Upper lobe of right lung (tissue), 1 donor: ENCODE measurements at regions not wholly inside any gene's neighbourhood (a gene's known extent, or its start where the extent isn't known, plus 50 kb on each side); places are given as distances from the start of the nearest gene placed in this dataset.

ENCODE experiments used
- ATAC-seq: fragments of 200-7000 bp; cut with Tn5 transposase; one replicate; pipeline ENCODE4 v1.9.1; 2020; ENCODE audit warnings: mild to moderate bottlenecking, moderate library complexity
- DNase-seq: peaks from one replicate; pipeline ENCODE4 v3.0.0-alpha.2; 2020
- H3K27ac ChIP-seq: fragments of 200-600 bp; one replicate; pipeline ENCODE4 v1.8.0; 2022
- H3K27me3 ChIP-seq: fragments of 200-600 bp; one replicate; pipeline ENCODE4 v1.8.0; 2022; ENCODE audit warnings: mild to moderate bottlenecking
- H3K36me3 ChIP-seq: fragments of 200-600 bp; one replicate; pipeline ENCODE4 v1.8.0; 2022
- H3K4me1 ChIP-seq: fragments of 200-600 bp; one replicate; pipeline ENCODE4 v1.8.0; 2022
- H3K4me3 ChIP-seq: fragments of 200-600 bp; one replicate; pipeline ENCODE4 v1.8.0; 2022; ENCODE audit warnings: mild to moderate bottlenecking
- H3K9me3 ChIP-seq: fragments of 200-600 bp; one replicate; pipeline ENCODE4 v1.8.0; 2022
- CTCF ChIP-seq: fragments of 200-600 bp; IDR thresholded peaks from one replicate; pipeline ENCODE4 v1.8.0; 2022; ENCODE audit warnings: antibody characterized with exemption
- intact Hi-C: fragments of 100-400 bp; cut with DNase I; formaldehyde crosslinking; loops from one replicate; pipeline ENCODE4 v1.11.0; 2022
- donor health status: DM: no; HTN: yes; CAD: no; lungs with severe emphysema.

GRCh38 chr4:154928640-154929257 is 147.7 kb downstream of the RBM46 start:
- DNase-seq (no peak), ATAC-seq (no peak)
- Histone ChIP-seq H3K4me3 (no peak overlapping the region), H3K9me3 (peaks cover 5% of the 10 kb centered on the region), H3K27me3 (no peaks in the 10 kb centered on the region), H3K4me1 (no peaks in the 10 kb centered on the region), H3K36me3 (no peaks in the 10 kb centered on the region), H3K27ac (no peak overlapping the region)
- TF ChIP-seq CTCF = peak; percentile 11
- intact Hi-C loops = no loop called here

- ATAC-seq (no peak), DNase-seq (no peak)
- intact Hi-C loops = no loop called here
- Histone ChIP-seq H3K27me3 (no peaks in the 10 kb centered on the region), H3K36me3 (no peaks in the 10 kb centered on the region), H3K4me3 (no peak overlapping the region), H3K4me1 (no peaks in the 10 kb centered on the region), H3K9me3 (peaks cover 5% of the 10 kb centered on the region), H3K27ac (no peak overlapping the region)
- no peak for TF ChIP-seq CTCF
These were observed 155.8 kb downstream of the RBM46 start for GRCh38 chr4:154936873-154937272.

GRCh38 chr4:154939851-154940250 is 158.8 kb downstream of the RBM46 start:
- DNase-seq = no peak

GRCh38 chr4:154942176-154942575 is 161.1 kb downstream of the RBM46 start:
- TF ChIP-seq CTCF = no peak
- ATAC-seq (no peak), DNase-seq (no peak)
- no peaks in the 10 kb centered on the region for H3K27me3 ChIP-seq
- H3K27ac ChIP-seq = no peak overlapping the region
- no peaks in the 10 kb centered on the region for H3K9me3 ChIP-seq
- H3K4me1 ChIP-seq = no peaks in the 10 kb centered on the region
- intact Hi-C loops = no loop called here
- no peak overlapping the region for H3K4me3 ChIP-seq
- no peaks in the 10 kb centered on the region for H3K36me3 ChIP-seq

More at GRCh38 chr4:154939851-154940250, 158.8 kb downstream of the RBM46 start:
- Histone ChIP-seq H3K4me1 (no peaks in the 10 kb centered on the region), H3K9me3 (no peaks in the 10 kb centered on the region), H3K4me3 (no peak overlapping the region), H3K27ac (no peak overlapping the region), H3K27me3 (no peaks in the 10 kb centered on the region), H3K36me3 (no peaks in the 10 kb centered on the region)
- no peak for TF ChIP-seq CTCF
- intact Hi-C loops = no loop called here
- ATAC-seq = no peak

GRCh38 chr4:154944996-154945395 is 163.9 kb downstream of the RBM46 start:
- intact Hi-C loops = no loop called here
- H3K27me3 ChIP-seq = no peaks in the 10 kb centered on the region
- H3K27ac ChIP-seq = no peak overlapping the region
- no peaks in the 10 kb centered on the region for H3K9me3 ChIP-seq
- no peak for TF ChIP-seq CTCF
- no peak overlapping the region for H3K4me3 ChIP-seq
- no peaks in the 10 kb centered on the region for H3K4me1 ChIP-seq
- DNase-seq (no peak), ATAC-seq (no peak)
- no peaks in the 10 kb centered on the region for H3K36me3 ChIP-seq

- no peak for TF ChIP-seq CTCF
- Histone ChIP-seq H3K27ac (no peak overlapping the region), H3K4me3 (no peak overlapping the region), H3K27me3 (no peaks in the 10 kb centered on the region), H3K4me1 (no peaks in the 10 kb centered on the region), H3K36me3 (no peaks in the 10 kb centered on the region), H3K9me3 (no peaks in the 10 kb centered on the region)
- ATAC-seq (no peak), DNase-seq (no peak)
- intact Hi-C loops = no loop called here
These were observed 165.0 kb downstream of the RBM46 start for GRCh38 chr4:154946113-154946512.
